Trophoblast cell (in vitro differentiated cells and primary cell): ENCODE measurements at regions not wholly inside any gene's neighbourhood (a gene's known extent, or its start where the extent isn't known, plus 50 kb on each side); places are given as distances from the start of the nearest gene placed in this dataset.
"Not testable (repeated sequence)": the region's sequence is repeated elsewhere in the genome, so short reads cannot be mapped to it uniquely, and the experiment has no call there.

Source experiments
- DNase-seq, 2 donors: peaks; one replicate each; pipeline ENCODE4 v3.0.0-alpha.2; 2016
- H2AFZ ChIP-seq: 2 replicates; pipeline ENCODE4 v1.6.1; 2013; ENCODE audit warnings: low read length, moderate library complexity, mild to moderate bottlenecking; ENCODE audit not compliant: insufficient read depth, poor library complexity
- H2AK5ac ChIP-seq: 2 replicates; pipeline ENCODE4 v1.6.1; 2013; ENCODE audit warnings: mild to moderate bottlenecking, low read length
- H2BK120ac ChIP-seq: 2 replicates; pipeline ENCODE4 v1.6.1; 2013; ENCODE audit warnings: low read length, mild to moderate bottlenecking, moderate library complexity; ENCODE audit not compliant: insufficient read depth, poor library complexity
- H2BK12ac ChIP-seq: 2 replicates; pipeline ENCODE4 v1.6.1; 2013; ENCODE audit warnings: mild to moderate bottlenecking, low read length, moderate library complexity
- H2BK5ac ChIP-seq: 2 replicates; pipeline ENCODE4 v1.6.1; 2013; ENCODE audit warnings: low read length, low read depth, moderate library complexity, mild to moderate bottlenecking; ENCODE audit not compliant: poor library complexity
- H3K14ac ChIP-seq: 2 replicates; pipeline ENCODE4 v1.6.1; 2013; ENCODE audit warnings: mild to moderate bottlenecking, low read length
- H3K18ac ChIP-seq: 2 replicates; pipeline ENCODE4 v1.6.1; 2013; ENCODE audit warnings: mild to moderate bottlenecking, low read length
- H3K23ac ChIP-seq: 2 replicates; pipeline ENCODE4 v1.6.1; 2013; ENCODE audit warnings: low read length
- H3K27ac ChIP-seq: 2 replicates; pipeline ENCODE4 v1.5.1; 2013; ENCODE audit warnings: low read depth, mild to moderate bottlenecking, inconsistent platforms, low read length, moderate library complexity
- H3K27me3 ChIP-seq: 2 replicates; pipeline ENCODE4 v1.6.1; 2013; ENCODE audit warnings: inconsistent platforms, mild to moderate bottlenecking, low read length, moderate library complexity; ENCODE audit not compliant: insufficient read depth
- H3K36me3 ChIP-seq, 2 experiments: 1 replicate in 1 of 2; 2 replicates in 1 of 2; pipeline ENCODE4 v1.6.1; 2013; ENCODE audit warnings: low read length in 2 of 2, mild to moderate bottlenecking in 2 of 2, moderate library complexity in 1 of 2; ENCODE audit not compliant: insufficient read depth in 2 of 2, control insufficient read depth in 1 of 2
- H3K4ac ChIP-seq: 2 replicates; pipeline ENCODE4 v1.6.1; 2013; ENCODE audit warnings: low read depth, mild to moderate bottlenecking, low read length, moderate library complexity
- H3K4me1 ChIP-seq, 2 experiments: 1 replicate in 1 of 2; 2 replicates in 1 of 2; pipeline ENCODE4 v1.6.1; 2013; ENCODE audit warnings: low read length in 2 of 2, mild to moderate bottlenecking in 2 of 2, moderate library complexity in 1 of 2; ENCODE audit not compliant: insufficient read depth in 2 of 2, control insufficient read depth in 1 of 2
- H3K4me2 ChIP-seq: 2 replicates; pipeline ENCODE4 v1.6.1; 2013; ENCODE audit warnings: inconsistent platforms, mild to moderate bottlenecking, low read length, moderate library complexity
- H3K4me3 ChIP-seq: 2 replicates; pipeline ENCODE4 v1.5.1; 2013; ENCODE audit warnings: mild to moderate bottlenecking, low read depth, low read length, inconsistent platforms
- H3K79me1 ChIP-seq: one replicate; pipeline ENCODE4 v1.6.1; 2013; ENCODE audit warnings: low read length
- H3K79me2 ChIP-seq: 2 replicates; pipeline ENCODE4 v1.6.1; 2013; ENCODE audit warnings: low read length, mild to moderate bottlenecking; ENCODE audit not compliant: control insufficient read depth, insufficient read depth, poor library complexity
- H3K9ac ChIP-seq: 2 replicates; pipeline ENCODE4 v1.6.1; 2013; ENCODE audit warnings: mild to moderate bottlenecking, low read length
- H3K9me3 ChIP-seq: 2 replicates; pipeline ENCODE4 v1.6.1; 2013; ENCODE audit warnings: low read depth, mild to moderate bottlenecking, control low read depth, inconsistent platforms, low read length; ENCODE audit not compliant: insufficient read depth
- H4K12ac ChIP-seq: 2 replicates; pipeline ENCODE4 v1.6.1; 2013; ENCODE audit warnings: low read depth, mild to moderate bottlenecking, low read length, moderate library complexity
- H4K8ac ChIP-seq: 2 replicates; pipeline ENCODE4 v1.6.1; 2013; ENCODE audit warnings: low read depth, mild to moderate bottlenecking, low read length, moderate library complexity
- H4K91ac ChIP-seq: one replicate; pipeline ENCODE4 v1.6.1; 2013; ENCODE audit warnings: low read depth, mild to moderate bottlenecking, low read length, moderate library complexity
- WGBS: extraction: QIAGEN DNeasy Blood & Tissue Kit; methylation state at CpG from one replicate; pipeline ENCODE4 v1.1.7; 2013; ENCODE audit warnings: missing lambda C conversion rate; ENCODE audit not compliant: insufficient read length, insufficient coverage; ENCODE audit errors: extremely low coverage; 5-methylcytosine and 5-hydroxymethylcytosine counted together

- H2AK5ac ChIP-seq, H3K4ac ChIP-seq, H2BK12ac ChIP-seq, H2AFZ ChIP-seq, H4K91ac ChIP-seq, DNase-seq, H3K4me3 ChIP-seq, H4K12ac ChIP-seq, H3K4me1 ChIP-seq, H3K79me2 ChIP-seq, H3K79me1 ChIP-seq, H3K36me3 ChIP-seq, H3K9ac ChIP-seq, H3K18ac ChIP-seq, H3K23ac ChIP-seq, H2BK5ac ChIP-seq, H4K8ac ChIP-seq, H3K14ac ChIP-seq, H3K9me3 ChIP-seq, H2BK120ac ChIP-seq, H3K27ac ChIP-seq, H3K27me3 ChIP-seq, H3K4me2 ChIP-seq: not testable (repeated sequence)
Measured at GRCh38 chr7:76926416-76926815, 105.7 kb downstream of the SPDYE17 start.

GRCh38 chr7:76924756-76925155, 107.4 kb downstream of the SPDYE17 start:
- not testable (repeated sequence) for H3K4me3 ChIP-seq, H4K8ac ChIP-seq, H2BK5ac ChIP-seq, H3K9ac ChIP-seq, H3K14ac ChIP-seq, H2BK12ac ChIP-seq, H3K4me1 ChIP-seq, H4K12ac ChIP-seq, H2AFZ ChIP-seq, H2AK5ac ChIP-seq, H3K4ac ChIP-seq, H3K27me3 ChIP-seq, H3K27ac ChIP-seq, H3K9me3 ChIP-seq, H2BK120ac ChIP-seq, H4K91ac ChIP-seq, H3K23ac ChIP-seq, H3K79me2 ChIP-seq, H3K36me3 ChIP-seq, H3K4me2 ChIP-seq, H3K79me1 ChIP-seq, H3K18ac ChIP-seq
- DNase-seq = peak in 1 of 2 donors; percentile 20
- no CpG with 5 or more reads among the region's 4 CpGs for WGBS

GRCh38 chr7:76918619-76919018, 113.5 kb downstream of the SPDYE17 start:
- H4K91ac ChIP-seq, H4K12ac ChIP-seq, H3K4me1 ChIP-seq, H2AFZ ChIP-seq, H2BK12ac ChIP-seq, H2BK5ac ChIP-seq, H4K8ac ChIP-seq, H3K4me3 ChIP-seq, H3K18ac ChIP-seq, H3K27ac ChIP-seq, H3K23ac ChIP-seq, H3K27me3 ChIP-seq, DNase-seq, H3K79me1 ChIP-seq, H3K9me3 ChIP-seq, H3K79me2 ChIP-seq, H2BK120ac ChIP-seq, H3K9ac ChIP-seq, H3K4me2 ChIP-seq, H3K36me3 ChIP-seq, H2AK5ac ChIP-seq, H3K14ac ChIP-seq, H3K4ac ChIP-seq: not testable (repeated sequence)
- WGBS = no CpG with 5 or more reads among the region's 2 CpGs

- H3K23ac ChIP-seq, H3K9ac ChIP-seq, H2BK120ac ChIP-seq, H3K4ac ChIP-seq, H3K79me2 ChIP-seq, H3K27me3 ChIP-seq, H3K79me1 ChIP-seq, H4K91ac ChIP-seq, H3K4me1 ChIP-seq, H2AFZ ChIP-seq, H3K4me2 ChIP-seq, H2BK12ac ChIP-seq, H3K4me3 ChIP-seq, H4K8ac ChIP-seq, H3K14ac ChIP-seq, H3K18ac ChIP-seq, H2AK5ac ChIP-seq, H3K9me3 ChIP-seq, H4K12ac ChIP-seq, H3K36me3 ChIP-seq, H2BK5ac ChIP-seq: not testable (repeated sequence)
- peak in 1 of 2 donors; percentile 50 for DNase-seq
- WGBS = no CpG with 5 or more reads among the region's 1 CpG
- peak overlapping the region; percentile 44 for H3K27ac ChIP-seq
Measured at GRCh38 chr7:76914361-76914760, 117.8 kb downstream of the SPDYE17 start.
